ENCODE measurements at regions not wholly inside any gene's neighbourhood (a gene's known extent, or its start where the extent isn't known, plus 50 kb on each side); places are given as distances from the start of the nearest gene placed in this dataset.
"Not testable (repeated sequence)": the region's sequence is repeated elsewhere in the genome, so short reads cannot be mapped to it uniquely, and the experiment has no call there.

- Mint-ChIP-seq H3K27me3 (ENCODE audit: low read depth) (no peaks in the 10 kb centered on the region), H3K9me3 (ENCODE audit: low read depth) (no peaks in the 10 kb centered on the region), H3K4me3 (ENCODE audit: unreplicated experiment) (no peak overlapping the region), H3K4me1 (ENCODE audit: low read depth) (no peaks in the 10 kb centered on the region), H3K36me3 (ENCODE audit: low read depth) (no peaks in the 10 kb centered on the region), H3K27ac (ENCODE audit: unreplicated experiment) (no peak overlapping the region)
- DNase-seq (ENCODE audit: low spot score) = no peak
- no peak for TF ChIP-seq CTCF (IDR thresholded peaks at IDR 0.05)
Measured at GRCh38 chr5:163893281-163893680, 387.9 kb downstream of the MAT2B start.

GRCh38 chr5:163894645-163895044, 389.2 kb downstream of the MAT2B start:
- H3K27me3 Mint-ChIP-seq (ENCODE audit: low read depth) = no peaks in the 10 kb centered on the region
- H3K4me1 Mint-ChIP-seq (ENCODE audit: low read depth) = no peaks in the 10 kb centered on the region
- no peak overlapping the region for H3K27ac Mint-ChIP-seq (ENCODE audit: unreplicated experiment)
- no peaks in the 10 kb centered on the region for H3K36me3 Mint-ChIP-seq (ENCODE audit: low read depth)
- H3K4me3 Mint-ChIP-seq (ENCODE audit: unreplicated experiment) = no peak overlapping the region
- DNase-seq (ENCODE audit: low spot score) = no peak
- no peak for TF ChIP-seq CTCF (IDR thresholded peaks at IDR 0.05)
- no peaks in the 10 kb centered on the region for H3K9me3 Mint-ChIP-seq (ENCODE audit: low read depth)

- Mint-ChIP-seq H3K4me1 (ENCODE audit: low read depth) (no peaks in the 10 kb centered on the region), H3K27me3 (ENCODE audit: low read depth) (no peaks in the 10 kb centered on the region), H3K9me3 (ENCODE audit: low read depth) (peaks cover 12% of the 10 kb centered on the region), H3K36me3 (ENCODE audit: low read depth) (no peaks in the 10 kb centered on the region), H3K27ac (ENCODE audit: unreplicated experiment) (no peak overlapping the region), H3K4me3 (ENCODE audit: unreplicated experiment) (no peak overlapping the region)
- no peak for TF ChIP-seq CTCF (IDR thresholded peaks at IDR 0.05)
- no peak for DNase-seq (ENCODE audit: low spot score)
Measured at GRCh38 chr5:163898873-163899272, 393.5 kb downstream of the MAT2B start.

- H3K4me3 Mint-ChIP-seq (ENCODE audit: unreplicated experiment); H3K4me1 Mint-ChIP-seq (ENCODE audit: low read depth); DNase-seq (ENCODE audit: low spot score); H3K27ac Mint-ChIP-seq (ENCODE audit: unreplicated experiment); H3K9me3 Mint-ChIP-seq (ENCODE audit: low read depth); H3K36me3 Mint-ChIP-seq (ENCODE audit: low read depth); H3K27me3 Mint-ChIP-seq (ENCODE audit: low read depth): not testable (repeated sequence)
Measured at GRCh38 chr5:163907783-163908182, 402.4 kb downstream of the MAT2B start.

- H3K27ac Mint-ChIP-seq (ENCODE audit: unreplicated experiment) = no peak overlapping the region
Measured at GRCh38 chr5:163908253-163908652, 402.8 kb downstream of the MAT2B start.

More at GRCh38 chr5:163908253-163908652, 402.8 kb downstream of the MAT2B start:
- H3K4me3 Mint-ChIP-seq (ENCODE audit: unreplicated experiment) = no peak overlapping the region
- H3K9me3 Mint-ChIP-seq (ENCODE audit: low read depth) = no peaks in the 10 kb centered on the region
- no peaks in the 10 kb centered on the region for H3K36me3 Mint-ChIP-seq (ENCODE audit: low read depth)
- no peak for TF ChIP-seq CTCF (IDR thresholded peaks at IDR 0.05)
- no peaks in the 10 kb centered on the region for H3K4me1 Mint-ChIP-seq (ENCODE audit: low read depth)
- DNase-seq (ENCODE audit: low spot score) = no peak
- no peaks in the 10 kb centered on the region for H3K27me3 Mint-ChIP-seq (ENCODE audit: low read depth)
